Gastroesophageal sphincter (tissue), 4 donors: ENCODE measurements at regions not wholly inside any gene's neighbourhood (a gene's known extent, or its start where the extent isn't known, plus 50 kb on each side); places are given as distances from the start of the nearest gene placed in this dataset.

ENCODE experiments used
- ATAC-seq: fragments of 150-250 bp; one replicate; pipeline ENCODE4 v1.9.1; 2016; ENCODE audit warnings: mild to moderate bottlenecking, moderate library complexity
- H3K27ac ChIP-seq, 4 donors: fragments of 200-600 bp; sonication (generic) in 3 of 4; 1 replicate in 3 of 4; 2 replicates in 1 of 4; pipeline ENCODE4 v1.5.1; 2016 to 2019
- H3K27me3 ChIP-seq: fragments of 200-600 bp; sonication (generic); one replicate; pipeline ENCODE4 v1.5.1; 2019
- H3K36me3 ChIP-seq, 2 donors: fragments of 200-600 bp; sonication (generic); one replicate each; pipeline ENCODE4 v1.5.1; 2019; ENCODE audit warnings: control low read depth in 1 of 2
- H3K4me1 ChIP-seq, 3 donors: fragments of 200-600 bp; sonication (generic); 1 replicate in 2 of 3; 2 replicates in 1 of 3; pipeline ENCODE4 v1.5.1; 2016 to 2019; ENCODE audit warnings: control low read depth in 2 of 3
- H3K4me3 ChIP-seq, 2 donors: fragments of 200-600 bp; sonication (generic); one replicate each; pipeline ENCODE4 v1.5.1; 2019; ENCODE audit warnings: mild to moderate bottlenecking in 1 of 2, moderate library complexity in 1 of 2
- H3K9me3 ChIP-seq, 3 donors: fragments of 200-600 bp; sonication (generic); one replicate each; pipeline ENCODE4 v1.5.1; 2017 to 2019; ENCODE audit warnings: control low read depth in 2 of 3
- EP300 ChIP-seq: sonication (generic); formaldehyde crosslinking; IDR thresholded peaks from one replicate; pipeline ENCODE4 v1.6.1; 2017; ENCODE audit warnings: antibody characterized with exemption, mild to moderate bottlenecking
- POLR2A ChIP-seq, 2 donors: fragments of 450-650 bp; IDR thresholded peaks; one replicate each; pipeline ENCODE4 v1.6.1; 2017; ENCODE audit warnings: antibody characterized with exemption in 2 of 2, mild to moderate bottlenecking in 2 of 2, moderate library complexity in 1 of 2
- POLR2AphosphoS5 ChIP-seq: sonication (generic); formaldehyde crosslinking; IDR thresholded peaks from one replicate; pipeline ENCODE4 v1.6.1; 2017; ENCODE audit warnings: antibody characterized with exemption
- WGBS, 2 donors: methylation state at CpG; one replicate each; pipeline ENCODE4 v1.1.5; 2018; ENCODE audit warnings: low coverage in 1 of 2; 5-methylcytosine and 5-hydroxymethylcytosine counted together
- TF ChIP-seq, protein P1 (sequence below), 4 experiments: fragments of 200-600 bp in 2 of 4; fragments of 450-650 bp in 2 of 4; sonication (generic) in 1 of 4; IDR thresholded peaks; one replicate each; pipeline ENCODE4 v1.5.1; 2017 to 2019; ENCODE audit warnings: antibody characterized with exemption in 4 of 4, mild to moderate bottlenecking in 2 of 4, moderate library complexity in 2 of 4

- Histone ChIP-seq H3K4me3 (no peak overlapping the region), H3K4me1 (no peaks in the 10 kb centered on the region), H3K36me3 (no peaks in the 10 kb centered on the region), H3K27me3 (no peaks in the 10 kb centered on the region), H3K27ac (no peak overlapping the region), H3K9me3 (no peaks in the 10 kb centered on the region)
- no peak for ATAC-seq
- no peak for TF ChIP-seq POLR2A (IDR thresholded peaks at IDR 0.05)
- TF ChIP-seq, protein P1, sequence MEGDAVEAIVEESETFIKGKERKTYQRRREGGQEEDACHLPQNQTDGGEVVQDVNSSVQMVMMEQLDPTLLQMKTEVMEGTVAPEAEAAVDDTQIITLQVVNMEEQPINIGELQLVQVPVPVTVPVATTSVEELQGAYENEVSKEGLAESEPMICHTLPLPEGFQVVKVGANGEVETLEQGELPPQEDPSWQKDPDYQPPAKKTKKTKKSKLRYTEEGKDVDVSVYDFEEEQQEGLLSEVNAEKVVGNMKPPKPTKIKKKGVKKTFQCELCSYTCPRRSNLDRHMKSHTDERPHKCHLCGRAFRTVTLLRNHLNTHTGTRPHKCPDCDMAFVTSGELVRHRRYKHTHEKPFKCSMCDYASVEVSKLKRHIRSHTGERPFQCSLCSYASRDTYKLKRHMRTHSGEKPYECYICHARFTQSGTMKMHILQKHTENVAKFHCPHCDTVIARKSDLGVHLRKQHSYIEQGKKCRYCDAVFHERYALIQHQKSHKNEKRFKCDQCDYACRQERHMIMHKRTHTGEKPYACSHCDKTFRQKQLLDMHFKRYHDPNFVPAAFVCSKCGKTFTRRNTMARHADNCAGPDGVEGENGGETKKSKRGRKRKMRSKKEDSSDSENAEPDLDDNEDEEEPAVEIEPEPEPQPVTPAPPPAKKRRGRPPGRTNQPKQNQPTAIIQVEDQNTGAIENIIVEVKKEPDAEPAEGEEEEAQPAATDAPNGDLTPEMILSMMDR (IDR thresholded peaks at IDR 0.05) = no peak
Measured at GRCh38 chr11:28518825-28519224, 410.6 kb downstream of the METTL15 start.

DNA sequence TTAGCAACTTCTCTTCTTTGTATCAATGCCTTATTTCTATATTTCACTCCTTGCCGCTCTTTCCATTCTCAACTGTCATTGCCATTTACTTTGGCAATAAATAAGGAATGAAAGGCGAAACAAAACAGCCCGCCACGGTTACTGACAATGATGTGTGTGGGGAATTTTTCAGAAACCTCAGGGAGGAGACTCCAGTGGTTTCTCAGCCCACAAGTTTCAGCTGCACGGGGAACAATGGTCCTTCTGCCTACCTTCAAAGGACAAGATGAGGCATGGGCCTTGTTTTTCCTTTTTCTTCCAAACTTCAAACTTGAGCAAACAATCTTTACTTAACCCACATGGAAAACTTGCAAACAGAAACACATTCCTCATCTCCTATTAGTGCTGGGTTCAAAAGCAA, 409.4 kb downstream of the METTL15 start:
- peaks cover 0 to 8% (median 0%) of the 10 kb centered on the region in 3 donors for H3K9me3 ChIP-seq
- no peaks in the 10 kb centered on the region for H3K27me3 ChIP-seq
- no peak for TF ChIP-seq POLR2AphosphoS5
- TF ChIP-seq POLR2A (IDR thresholded peaks at IDR 0.05) = no peak
- no peak for TF ChIP-seq EP300
- TF ChIP-seq, protein P1 (IDR thresholded peaks at IDR 0.05) = no peak
- WGBS, 2 donors = 53 to 55% methylated on average over 3 to 5 of the region's 5 CpGs
- H3K4me3 ChIP-seq = no peak overlapping the region
- no peak for ATAC-seq
- H3K27ac ChIP-seq = no peak overlapping the region
- H3K36me3 ChIP-seq = no peaks in the 10 kb centered on the region
- H3K4me1 ChIP-seq = no peaks in the 10 kb centered on the region

GRCh38 chr11:28514391-28514790, 406.2 kb downstream of the METTL15 start:
- Histone ChIP-seq H3K9me3 (peaks cover 0 to 12% (median 0%) of the 10 kb centered on the region in 3 donors), H3K36me3 (no peaks in the 10 kb centered on the region), H3K4me3 (no peak overlapping the region), H3K27me3 (no peaks in the 10 kb centered on the region), H3K4me1 (no peaks in the 10 kb centered on the region), H3K27ac (no peak overlapping the region)
- no peak for ATAC-seq
- TF ChIP-seq POLR2A (IDR thresholded peaks at IDR 0.05) (no peak), EP300 (no peak), POLR2AphosphoS5 (no peak)
- TF ChIP-seq, protein P1 (IDR thresholded peaks at IDR 0.05) = no peak
- 87 to 91% methylated on average over 2 of the region's 2 CpGs for WGBS, 2 donors

DNA sequence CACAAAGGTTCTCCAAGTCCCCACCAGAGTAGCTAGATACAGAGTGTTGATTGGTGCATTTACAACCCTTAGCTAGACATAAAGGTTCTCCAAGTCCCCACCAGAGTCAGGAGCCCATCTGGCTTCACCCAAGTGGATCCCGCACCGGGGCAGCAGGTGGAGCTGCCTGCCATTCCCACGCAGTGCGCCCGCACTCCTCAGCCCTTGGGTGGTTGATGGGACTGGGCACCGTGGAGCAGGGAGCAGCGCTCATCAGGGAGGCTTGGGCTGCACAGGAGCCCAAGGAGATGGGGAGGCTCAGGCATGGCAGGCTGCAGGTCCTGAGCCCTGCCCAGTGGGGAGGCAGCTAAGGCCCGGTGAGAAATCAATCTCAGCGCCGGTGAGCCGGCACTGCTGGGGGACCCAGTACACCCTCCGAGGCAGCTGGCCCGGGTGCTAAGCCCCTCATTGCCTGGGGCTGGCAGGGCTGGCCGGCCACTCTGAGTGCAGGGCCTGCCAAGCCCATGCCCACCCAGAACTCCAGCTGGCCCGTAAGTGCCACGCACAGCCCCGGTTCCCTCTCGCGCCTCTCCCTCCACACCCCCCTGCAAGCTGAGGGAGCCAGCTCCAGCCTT, 404.1 kb downstream of the METTL15 start:
- no peak overlapping the region for H3K4me3 ChIP-seq
- no CpG with 5 or more reads among the region's 19 CpGs for WGBS, 2 donors
- H3K36me3 ChIP-seq = no peaks in the 10 kb centered on the region
- H3K4me1 ChIP-seq = no peaks in the 10 kb centered on the region
- H3K27me3 ChIP-seq = no peaks in the 10 kb centered on the region
- peaks cover 0 to 12% (median 0%) of the 10 kb centered on the region in 3 donors for H3K9me3 ChIP-seq
- no peak for ATAC-seq
- H3K27ac ChIP-seq = no peak overlapping the region
- TF ChIP-seq EP300 = no peak
- no peak for TF ChIP-seq POLR2AphosphoS5
- TF ChIP-seq POLR2A (IDR thresholded peaks at IDR 0.05) = no peak
- TF ChIP-seq, protein P1 (IDR thresholded peaks at IDR 0.05) = no peak

DNA sequence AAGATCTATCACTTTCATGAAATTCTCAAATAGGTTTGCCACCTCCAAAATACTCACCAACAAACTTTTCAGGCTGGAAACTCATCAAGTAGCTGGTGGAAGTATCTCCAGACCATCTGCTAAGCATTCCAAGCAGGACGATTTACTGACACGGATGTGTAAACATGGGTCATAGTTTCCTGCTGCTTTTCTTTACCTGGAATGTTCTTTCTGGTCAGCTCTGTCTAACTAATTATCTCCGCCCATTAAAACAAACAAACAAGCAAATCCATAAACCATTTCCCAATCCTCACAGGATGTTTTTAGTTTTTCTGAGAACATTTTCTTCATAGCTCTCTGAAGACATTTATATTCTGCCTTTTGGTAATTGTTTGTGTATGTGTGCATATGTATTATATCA, 397.0 kb downstream of the METTL15 start:
- no peak for TF ChIP-seq POLR2A (IDR thresholded peaks at IDR 0.05)
- TF ChIP-seq, protein P1 (IDR thresholded peaks at IDR 0.05) = no peak
- TF ChIP-seq EP300 = no peak
- no peak for TF ChIP-seq POLR2AphosphoS5
- H3K4me1 ChIP-seq = no peaks in the 10 kb centered on the region
- no peaks in the 10 kb centered on the region for H3K36me3 ChIP-seq
- no peaks in the 10 kb centered on the region for H3K9me3 ChIP-seq
- no peak overlapping the region for H3K27ac ChIP-seq
- no peaks in the 10 kb centered on the region for H3K27me3 ChIP-seq
- no peak overlapping the region for H3K4me3 ChIP-seq
- ATAC-seq = no peak
- WGBS, 2 donors = 68 to 83% methylated on average over 2 to 3 of the region's 3 CpGs
